Hepatocyte (in vitro differentiated cells): ENCODE measurements at regions not wholly inside any gene's neighbourhood (a gene's known extent, or its start where the extent isn't known, plus 50 kb on each side); places are given as distances from the start of the nearest gene placed in this dataset.

ENCODE experiments used
- DNase-seq: peaks from one replicate; pipeline ENCODE4 v3.0.0-alpha.2; 2016; ENCODE audit warnings: low spot score
- H2AFZ ChIP-seq: fragments of 200-600 bp; sonication (generic); 2 replicates; pipeline ENCODE4 v1.6.0; 2016; ENCODE audit warnings: antibody characterized with exemption, mild to moderate bottlenecking
- H3K27ac ChIP-seq: fragments of 200-600 bp; sonication (generic); 2 replicates; pipeline ENCODE4 v1.5.1; 2016; ENCODE audit warnings: mild to moderate bottlenecking
- H3K27me3 ChIP-seq: fragments of 200-600 bp; sonication (generic); 2 replicates; pipeline ENCODE4 v1.6.1; 2016
- H3K36me3 ChIP-seq: fragments of 200-600 bp; sonication (generic); replicated peaks from 2 replicates; pipeline ENCODE4 v1.5.1; 2016; ENCODE audit warnings: low read depth; ENCODE audit not compliant: insufficient read depth
- H3K4me1 ChIP-seq: fragments of 200-600 bp; sonication (generic); 2 replicates; pipeline ENCODE4 v1.5.1; 2016; ENCODE audit warnings: mild to moderate bottlenecking, moderate library complexity; ENCODE audit not compliant: insufficient read depth
- H3K4me2 ChIP-seq: fragments of 200-600 bp; sonication (generic); 2 replicates; pipeline ENCODE4 v1.6.0; 2016
- H3K4me3 ChIP-seq: fragments of 200-600 bp; sonication (generic); 2 replicates; pipeline ENCODE4 v1.5.1; 2016; ENCODE audit warnings: mild to moderate bottlenecking
- H3K79me2 ChIP-seq: fragments of 200-600 bp; sonication (generic); 2 replicates; pipeline ENCODE4 v1.6.0; 2017; ENCODE audit warnings: mild to moderate bottlenecking
- H3K9me2 ChIP-seq: fragments of 200-600 bp; sonication (generic); replicated peaks from 2 replicates; pipeline ENCODE4 v1.6.0; 2017; ENCODE audit warnings: mild to moderate bottlenecking; ENCODE audit not compliant: insufficient read depth
- H3K9me3 ChIP-seq: fragments of 200-600 bp; sonication (generic); 2 replicates; pipeline ENCODE4 v1.5.1; 2016; ENCODE audit warnings: low read depth, mild to moderate bottlenecking
- H4K20me1 ChIP-seq: fragments of 200-600 bp; sonication (generic); 2 replicates; pipeline ENCODE4 v1.6.0; 2016; ENCODE audit warnings: mild to moderate bottlenecking; ENCODE audit not compliant: insufficient read depth, poor library complexity, severe bottlenecking
- EZH2 ChIP-seq: fragments of 200-600 bp; sonication (generic); IDR thresholded peaks from 2 replicates; pipeline ENCODE4 v1.6.1; 2016; ENCODE audit warnings: antibody characterized with exemption, mild to moderate bottlenecking, borderline replicate concordance
- EZH2phosphoT487 ChIP-seq: fragments of 200-600 bp; sonication (generic); IDR thresholded peaks from one replicate; pipeline ENCODE4 v1.6.1; 2018; ENCODE audit warnings: antibody characterized with exemption, mild to moderate bottlenecking, low read depth, moderate library complexity; ENCODE audit not compliant: unreplicated experiment, severe bottlenecking
- WGBS: methylation state at CpG from one replicate; pipeline ENCODE4 v1.1.6; 2016; ENCODE audit warnings: low lambda C conversion rate; ENCODE audit errors: missing lambda C conversion rate; 5-methylcytosine and 5-hydroxymethylcytosine counted together
- TF ChIP-seq, protein P1 (sequence below): fragments of 200-600 bp; sonication (generic); IDR thresholded peaks from 2 replicates; pipeline ENCODE4 v1.5.1; 2016; ENCODE audit warnings: antibody characterized with exemption, mild to moderate bottlenecking; ENCODE audit not compliant: poor library complexity

DNA sequence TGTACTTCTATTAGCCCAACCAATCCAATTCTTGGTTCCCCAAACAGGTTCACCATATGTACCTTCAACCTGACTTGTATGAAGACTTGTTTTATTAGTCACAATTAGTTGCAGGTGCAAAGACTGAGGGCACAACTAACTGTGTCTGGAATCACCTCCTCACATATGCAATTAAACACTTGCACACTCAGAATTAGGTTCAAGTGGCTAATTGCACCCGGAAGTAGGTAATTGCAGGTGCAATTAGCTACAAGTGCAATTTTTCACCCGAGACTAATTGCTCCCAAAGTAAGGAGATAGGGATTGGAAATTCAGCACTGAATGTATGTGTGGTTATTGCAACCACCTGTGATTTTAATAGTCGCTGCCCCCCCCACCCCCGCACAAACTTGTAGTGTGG lies 338.9 kb downstream of the ZSWIM6 start:
- H3K79me2 ChIP-seq: no peaks in the 10 kb centered on the region

DNA sequence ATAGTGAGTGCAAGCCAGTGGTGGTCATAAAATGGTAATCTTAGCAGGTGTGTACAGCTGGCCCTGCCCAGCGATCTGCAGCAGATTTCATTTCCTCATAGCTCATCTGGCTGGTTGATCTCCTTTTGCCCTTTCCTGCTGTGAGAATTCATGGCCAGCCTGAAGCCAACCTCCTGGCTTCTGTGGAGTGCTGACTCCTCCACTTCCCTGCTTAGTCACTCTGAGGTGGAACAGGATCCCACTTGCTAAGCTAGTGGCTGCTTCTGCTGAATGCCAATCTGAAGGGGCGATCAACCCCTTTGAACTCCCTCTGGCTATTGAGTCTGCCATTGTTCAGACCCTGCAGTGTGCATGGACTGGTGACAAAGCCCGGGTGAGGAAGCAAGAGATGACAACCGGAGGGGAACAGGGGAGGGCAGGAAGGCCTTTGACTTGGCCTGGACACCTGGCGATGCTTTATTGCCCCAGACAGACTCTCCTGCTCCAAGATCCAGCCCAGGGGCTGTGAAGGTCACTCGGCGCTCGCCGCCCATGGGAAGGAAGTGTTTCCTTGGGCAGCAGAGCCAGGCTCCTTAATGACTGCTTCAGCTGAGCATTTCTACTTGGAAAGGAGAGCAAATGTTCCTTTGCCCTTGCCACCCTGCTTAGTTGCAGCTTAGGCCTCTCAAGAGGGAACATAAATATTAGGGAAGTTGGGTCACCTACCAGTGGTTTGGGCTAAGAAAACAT lies 341.1 kb downstream of the ZSWIM6 start:
- no peaks in the 10 kb centered on the region for H3K9me2 ChIP-seq
- H4K20me1 ChIP-seq: no peaks in the 10 kb centered on the region
- peaks cover 18% of the 10 kb centered on the region for H3K4me1 ChIP-seq
- H3K36me3 ChIP-seq: no peaks in the 10 kb centered on the region
- no peaks in the 10 kb centered on the region for H3K9me3 ChIP-seq
- H2AFZ ChIP-seq: no peak overlapping the region
- TF ChIP-seq, protein P1, sequence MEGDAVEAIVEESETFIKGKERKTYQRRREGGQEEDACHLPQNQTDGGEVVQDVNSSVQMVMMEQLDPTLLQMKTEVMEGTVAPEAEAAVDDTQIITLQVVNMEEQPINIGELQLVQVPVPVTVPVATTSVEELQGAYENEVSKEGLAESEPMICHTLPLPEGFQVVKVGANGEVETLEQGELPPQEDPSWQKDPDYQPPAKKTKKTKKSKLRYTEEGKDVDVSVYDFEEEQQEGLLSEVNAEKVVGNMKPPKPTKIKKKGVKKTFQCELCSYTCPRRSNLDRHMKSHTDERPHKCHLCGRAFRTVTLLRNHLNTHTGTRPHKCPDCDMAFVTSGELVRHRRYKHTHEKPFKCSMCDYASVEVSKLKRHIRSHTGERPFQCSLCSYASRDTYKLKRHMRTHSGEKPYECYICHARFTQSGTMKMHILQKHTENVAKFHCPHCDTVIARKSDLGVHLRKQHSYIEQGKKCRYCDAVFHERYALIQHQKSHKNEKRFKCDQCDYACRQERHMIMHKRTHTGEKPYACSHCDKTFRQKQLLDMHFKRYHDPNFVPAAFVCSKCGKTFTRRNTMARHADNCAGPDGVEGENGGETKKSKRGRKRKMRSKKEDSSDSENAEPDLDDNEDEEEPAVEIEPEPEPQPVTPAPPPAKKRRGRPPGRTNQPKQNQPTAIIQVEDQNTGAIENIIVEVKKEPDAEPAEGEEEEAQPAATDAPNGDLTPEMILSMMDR: no peak
- TF ChIP-seq EZH2phosphoT487 (no peak), EZH2 (no peak)
- 92% methylated on average over 9 of the region's 9 CpGs for WGBS
- no peaks in the 10 kb centered on the region for H3K27me3 ChIP-seq
- DNase-seq: peak; percentile 72
- H3K27ac ChIP-seq: peak overlapping the region; percentile 69
- no peak overlapping the region for H3K4me2 ChIP-seq
- H3K79me2 ChIP-seq: no peaks in the 10 kb centered on the region
- H3K4me3 ChIP-seq: no peak overlapping the region

More for the DNA sequence above, 338.9 kb downstream of the ZSWIM6 start:
- H3K9me3 ChIP-seq: no peaks in the 10 kb centered on the region
- no peaks in the 10 kb centered on the region for H3K9me2 ChIP-seq
- H3K4me3 ChIP-seq: no peak overlapping the region
- H3K27ac ChIP-seq: no peak overlapping the region
- no peak for TF ChIP-seq EZH2
- no peak for TF ChIP-seq EZH2phosphoT487
- TF ChIP-seq, protein P1: no peak
- H2AFZ ChIP-seq: no peak overlapping the region
- no peak for DNase-seq
- no peaks in the 10 kb centered on the region for H4K20me1 ChIP-seq
- H3K27me3 ChIP-seq: no peaks in the 10 kb centered on the region
- no peaks in the 10 kb centered on the region for H3K36me3 ChIP-seq
- H3K4me1 ChIP-seq: peaks cover 18% of the 10 kb centered on the region
- no peak overlapping the region for H3K4me2 ChIP-seq
- WGBS: 89% methylated on average over 4 of the region's 4 CpGs

DNA sequence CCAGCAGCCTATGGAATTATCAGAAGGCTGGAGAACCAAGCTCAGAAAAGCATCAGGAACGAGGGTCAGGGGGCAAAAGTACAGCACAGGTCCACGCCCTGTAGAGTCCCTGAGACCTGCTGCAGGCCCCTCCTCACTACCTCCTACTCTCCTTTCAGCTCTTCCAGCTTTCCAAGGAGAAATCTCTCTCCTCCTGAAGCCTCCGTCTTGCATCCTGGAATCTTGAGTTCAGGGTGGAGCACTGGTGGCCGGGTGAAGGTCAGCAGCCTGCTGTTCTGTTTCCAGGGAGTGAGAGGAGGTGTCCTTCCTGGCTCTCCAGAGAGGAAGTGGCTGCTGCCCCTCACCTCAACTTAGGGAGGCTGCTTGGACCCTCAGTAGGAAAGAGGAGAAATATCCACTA lies 342.3 kb downstream of the ZSWIM6 start:
- H4K20me1 ChIP-seq: no peaks in the 10 kb centered on the region
- no peaks in the 10 kb centered on the region for H3K79me2 ChIP-seq
- no peaks in the 10 kb centered on the region for H3K9me2 ChIP-seq
- H3K4me1 ChIP-seq: peaks cover 18% of the 10 kb centered on the region
- H3K4me2 ChIP-seq: no peak overlapping the region
- DNase-seq: no peak
- no peak for TF ChIP-seq EZH2
- TF ChIP-seq, protein P1: no peak
- TF ChIP-seq EZH2phosphoT487: no peak
- peak overlapping the region; percentile 46 for H3K27ac ChIP-seq
- no peaks in the 10 kb centered on the region for H3K27me3 ChIP-seq
- H3K36me3 ChIP-seq: no peaks in the 10 kb centered on the region
- H3K9me3 ChIP-seq: no peaks in the 10 kb centered on the region
- no peak overlapping the region for H2AFZ ChIP-seq
- no peak overlapping the region for H3K4me3 ChIP-seq
- 80% methylated on average over 4 of the region's 4 CpGs for WGBS
